H1 (cell line): ENCODE measurements at regions not wholly inside any gene's neighbourhood (a gene's known extent, or its start where the extent isn't known, plus 50 kb on each side); places are given as distances from the start of the nearest gene placed in this dataset.

Experiments
- CTCF ChIA-PET: fragments of 300-600 bp; sonication (Branson Sonifier 250); formaldehyde crosslinking; loops from one replicate; lab custom pipeline; 2021; ENCODE audit not compliant: partially characterized antibody; lab: Charles Lee
- POLR2A ChIA-PET: fragments of 300-600 bp; sonication (Branson Sonifier 250); formaldehyde crosslinking; loops from one replicate; lab custom pipeline; 2021; ENCODE audit warnings: inconsistent platforms; ENCODE audit not compliant: partially characterized antibody; lab: Charles Lee
- DNase-seq, 2 experiments: peaks; one replicate each; pipeline versions ENCODE4 v3.0.0 to v3.0.0-alpha.2; 2010 to 2022; ENCODE audit warnings: low spot score in 2 of 2, low read depth in 1 of 2, mixed read lengths in 1 of 2
- FAIRE-seq: peaks from 2 replicates; lab custom pipeline; 2011; peaks lifted over from hg19 to GRCh38; lab: Jason Lieb, UNC
- H2AFZ ChIP-seq: 2 replicates; pipeline ENCODE4 v1.8.1; 2012; ENCODE audit warnings: low read length, inconsistent platforms
- H2AK5ac ChIP-seq: 2 replicates; pipeline ENCODE4 v1.6.1; 2013; ENCODE audit warnings: low read depth, low read length
- H2BK120ac ChIP-seq: replicated peaks from 2 replicates; pipeline ENCODE3; 2013; ENCODE audit warnings: low read depth, low read length, inconsistent platforms
- H2BK12ac ChIP-seq: 2 replicates; pipeline ENCODE4 v1.6.1; 2013; ENCODE audit warnings: low read depth, low read length
- H2BK15ac ChIP-seq: 2 replicates; pipeline ENCODE4 v1.6.1; 2013; ENCODE audit warnings: low read length
- H2BK20ac ChIP-seq: 2 replicates; pipeline ENCODE4 v1.6.1; 2013; ENCODE audit warnings: low read length
- H2BK5ac ChIP-seq: 2 replicates; pipeline ENCODE4 v1.6.1; 2013; ENCODE audit warnings: low read depth, low read length
- H3K14ac ChIP-seq: 2 replicates; pipeline ENCODE4 v1.6.1; 2013; ENCODE audit warnings: inconsistent platforms; ENCODE audit not compliant: insufficient read length
- H3K18ac ChIP-seq: 2 replicates; pipeline ENCODE4 v1.6.1; 2013; ENCODE audit warnings: low read length; ENCODE audit errors: extremely low read depth
- H3K23ac ChIP-seq: 2 replicates; pipeline ENCODE4 v1.6.1; 2013; ENCODE audit warnings: inconsistent platforms; ENCODE audit not compliant: insufficient read length
- H3K23me2 ChIP-seq: 2 replicates; pipeline ENCODE4 v1.6.1; 2013; ENCODE audit warnings: low read depth, low read length
- H3K27ac ChIP-seq: 2 replicates; pipeline ENCODE4 v1.6.1; 2011; ENCODE audit warnings: low read depth, low read length, inconsistent platforms
- H3K27me3 ChIP-seq, 4 experiments: replicated peaks in 1 of 4; 1 replicate in 1 of 4; 2 replicates in 3 of 4; pipeline versions ENCODE4 v1.6.1 to v1.8.1; 2011 to 2013; ENCODE audit warnings: low read length in 3 of 4, mild to moderate bottlenecking in 3 of 4, inconsistent platforms in 2 of 4, mixed read lengths in 2 of 4, moderate library complexity in 1 of 4; ENCODE audit not compliant: control insufficient read depth in 3 of 4, insufficient read depth in 3 of 4; ENCODE audit errors: extremely low read depth in 1 of 4
- H3K36me3 ChIP-seq, 4 experiments: 2 replicates each; pipeline versions ENCODE4 v1.6.1 to v1.8.1; 2011 to 2013; ENCODE audit warnings: mild to moderate bottlenecking in 4 of 4, low read length in 3 of 4, moderate library complexity in 2 of 4, control low read depth in 1 of 4, inconsistent platforms in 1 of 4; ENCODE audit not compliant: insufficient read depth in 4 of 4, control insufficient read depth in 2 of 4
- H3K4ac ChIP-seq: replicated peaks from 2 replicates; pipeline ENCODE3; 2013; ENCODE audit warnings: low read length, low read depth, mixed read lengths, inconsistent platforms; ENCODE audit not compliant: insufficient read length
- H3K4me1 ChIP-seq, 4 experiments: replicated peaks in 1 of 4; 1 replicate in 1 of 4; 2 replicates in 3 of 4; pipeline versions ENCODE4 v1.6.1 to v1.8.1; 2011 to 2013; ENCODE audit warnings: low read length in 3 of 4, inconsistent platforms in 2 of 4, mixed read lengths in 1 of 4; ENCODE audit not compliant: insufficient read depth in 4 of 4, control insufficient read depth in 3 of 4
- H3K4me2 ChIP-seq, 2 experiments: 2 replicates each; pipeline versions ENCODE4 v1.6.1 to v1.8.1; 2011 to 2013; ENCODE audit warnings: low read depth in 2 of 2, low read length in 2 of 2, control low read depth in 1 of 2, inconsistent platforms in 1 of 2, mild to moderate bottlenecking in 1 of 2; ENCODE audit not compliant: insufficient read depth in 1 of 2
- H3K4me3 ChIP-seq, 4 experiments: fragments of 200-600, 300-600 bp in 1 of 4; sonication (generic), shearing (Covaris generic), sonication (Bioruptor Twin) in 1 of 4; 2 replicates each; pipeline versions ENCODE4 v1.5.1 to v1.8.1; 2011 to 2016; ENCODE audit warnings: low read length in 4 of 4, low read depth in 3 of 4, control low read depth in 2 of 4, inconsistent platforms in 2 of 4, mild to moderate bottlenecking in 2 of 4, mixed read lengths in 1 of 4, moderate library complexity in 1 of 4; ENCODE audit not compliant: insufficient read depth in 2 of 4; ENCODE audit errors: extremely low read depth in 1 of 4
- H3K56ac ChIP-seq: replicated peaks from 2 replicates; pipeline ENCODE3; 2013; ENCODE audit warnings: low read depth, mild to moderate bottlenecking, mixed read lengths, low read length, inconsistent platforms; ENCODE audit not compliant: insufficient read length
- H3K79me1 ChIP-seq: 2 replicates; pipeline ENCODE4 v1.6.1; 2013; ENCODE audit warnings: low read depth, low read length, control low read depth
- H3K79me2 ChIP-seq, 2 experiments: 2 replicates each; pipeline versions ENCODE4 v1.6.1 to v1.8.1; 2012 to 2013; ENCODE audit warnings: low read length in 2 of 2, mild to moderate bottlenecking in 2 of 2, inconsistent platforms in 1 of 2; ENCODE audit not compliant: insufficient read depth in 2 of 2, control insufficient read depth in 1 of 2
- H3K9ac ChIP-seq, 4 experiments: replicated peaks in 1 of 4; 1 replicate in 1 of 4; 2 replicates in 3 of 4; pipeline versions ENCODE4 v1.6.1 to v1.8.1; 2011 to 2013; ENCODE audit warnings: low read depth in 3 of 4, low read length in 3 of 4, control low read depth in 2 of 4, mild to moderate bottlenecking in 2 of 4, moderate library complexity in 2 of 4, inconsistent platforms in 1 of 4; ENCODE audit errors: extremely low read depth in 1 of 4
- H3K9me3 ChIP-seq, 2 experiments: 2 replicates each; pipeline versions ENCODE4 v1.6.1 to v1.8.1; 2012 to 2013; ENCODE audit warnings: mild to moderate bottlenecking in 2 of 2, moderate library complexity in 2 of 2, control low read depth in 1 of 2, inconsistent platforms in 1 of 2, low read depth in 1 of 2, low read length in 1 of 2, mixed read lengths in 1 of 2; ENCODE audit not compliant: insufficient read depth in 2 of 2
- H4K20me1 ChIP-seq, 2 experiments: replicated peaks in 1 of 2; 2 replicates each; pipeline versions ENCODE3 to v1.8.1; 2011 to 2013; ENCODE audit warnings: inconsistent platforms in 2 of 2, low read length in 2 of 2, mild to moderate bottlenecking in 1 of 2; ENCODE audit not compliant: insufficient read depth in 2 of 2, control insufficient read depth in 1 of 2
- H4K5ac ChIP-seq: 2 replicates; pipeline ENCODE4 v1.6.1; 2013; ENCODE audit warnings: low read length, low read depth, mixed read lengths, inconsistent platforms; ENCODE audit not compliant: insufficient read length
- H4K8ac ChIP-seq: 2 replicates; pipeline ENCODE4 v1.8.0; 2013; ENCODE audit warnings: mild to moderate bottlenecking, moderate library complexity, low read length, inconsistent platforms; ENCODE audit not compliant: insufficient read depth; ENCODE audit errors: extremely low read depth
- H4K91ac ChIP-seq: replicated peaks from 2 replicates; pipeline ENCODE3; 2013; ENCODE audit warnings: low read length, mixed read lengths, inconsistent platforms; ENCODE audit not compliant: insufficient read length
- CTBP2 ChIP-seq: IDR thresholded peaks from 2 replicates; pipeline ENCODE4 v1.7.0; 2011; ENCODE audit warnings: borderline replicate concordance, mild to moderate bottlenecking, moderate library complexity, mixed read lengths, low read length; ENCODE audit not compliant: insufficient read depth, insufficient read length
- EZH2 ChIP-seq: fragments of 200-600 bp; sonication (generic); IDR thresholded peaks from 2 replicates; pipeline ENCODE4 v1.7.1; 2012; ENCODE audit warnings: low read depth, mild to moderate bottlenecking, moderate library complexity, low read length, inconsistent platforms; ENCODE audit not compliant: severe bottlenecking
- JUND ChIP-seq: IDR thresholded peaks from 2 replicates; pipeline ENCODE4 v1.6.1; 2011; ENCODE audit warnings: mild to moderate bottlenecking, improper control_type of control experiment, low read length
- SIN3A ChIP-seq, 2 experiments: IDR thresholded peaks in 1 of 2; conservative IDR thresholded peaks in 1 of 2; 2 replicates each; pipeline ENCODE4 v1.6.1; 2011 to 2012; ENCODE audit warnings: low read length in 2 of 2, improper control_type of control experiment in 1 of 2, low read depth in 1 of 2, mild to moderate bottlenecking in 1 of 2
- SUZ12 ChIP-seq: fragments of 200-600 bp; sonication (generic); IDR thresholded peaks from 2 replicates; pipeline ENCODE4 v1.6.1; 2012; ENCODE audit warnings: mild to moderate bottlenecking, inconsistent platforms, low read length, moderate library complexity, mixed read lengths
- TCF12 ChIP-seq: IDR thresholded peaks from 2 replicates; pipeline ENCODE4 v1.6.1; 2011; ENCODE audit warnings: low read depth, mild to moderate bottlenecking, low read length
- whole genome bisulfite sequencing, 2 experiments: shearing (Covaris generic) in 1 of 2; methylation state at CpG; one replicate each; pipeline versions ENCODE4 v1.1.6 to v1.1.7; 2013 to 2015; ENCODE audit warnings: low lambda C conversion rate in 2 of 2, mixed read lengths in 2 of 2, inconsistent platforms in 1 of 2, low coverage in 1 of 2, missing lambda C conversion rate in 1 of 2; ENCODE audit not compliant: insufficient replicate concordance in 2 of 2, insufficient coverage in 1 of 2, insufficient read length in 1 of 2; ENCODE audit errors: extremely low coverage in 1 of 2, missing lambda C conversion rate in 1 of 2; 5-methylcytosine and 5-hydroxymethylcytosine counted together

DNA sequence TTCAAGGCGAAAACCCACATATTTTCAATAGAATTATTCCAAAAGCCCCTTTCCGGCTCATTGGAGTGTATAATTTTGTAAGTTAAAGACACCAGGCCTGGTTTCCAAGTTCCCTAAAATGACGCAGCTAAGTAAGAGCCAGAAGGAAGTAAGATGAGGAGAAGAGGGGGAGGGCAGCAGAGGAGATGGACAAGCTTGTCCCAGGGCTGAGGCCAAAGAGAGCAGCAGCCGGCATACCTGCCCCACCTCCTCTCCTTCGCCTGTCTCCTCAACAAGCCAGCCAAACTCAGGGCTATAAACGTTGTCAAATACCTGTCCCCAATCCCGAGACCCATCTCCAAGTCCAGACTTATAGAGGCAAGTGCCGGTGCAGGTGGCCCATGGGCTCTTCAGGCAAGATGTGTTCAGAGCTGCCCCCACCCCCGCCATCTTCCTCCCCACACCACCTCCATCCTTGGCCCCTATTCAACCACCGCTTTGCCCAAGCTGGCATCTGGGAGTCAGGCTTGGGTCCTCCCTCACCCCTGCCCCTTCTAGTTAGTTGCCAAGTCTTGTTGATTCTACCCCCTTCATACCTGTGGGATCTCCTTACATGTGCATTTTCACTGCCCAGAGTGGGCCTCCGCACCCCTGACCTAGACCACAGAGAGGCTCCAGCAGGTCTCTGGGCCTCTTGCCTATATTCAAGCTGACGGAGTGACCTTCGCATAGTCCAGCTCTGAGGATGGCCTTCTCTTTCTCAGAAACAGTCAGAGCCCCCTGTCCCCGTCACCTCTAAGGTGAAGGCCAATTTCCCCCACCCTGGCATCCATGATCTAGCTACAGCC, 75.7 kb upstream of the SIRPA start:
- Histone ChIP-seq H3K56ac (no peak overlapping the region), H3K4me3 (peak overlapping the region in 1 of 4 experiments; percentile 34; a peak in 2 of 8 replicates), H2BK120ac (peak overlapping the region; percentile 33), H3K18ac (peak overlapping the region; percentile 85), H4K5ac (no peak overlapping the region), H3K79me1 (no peaks in the 10 kb centered on the region), H3K36me3 (no peaks in the 10 kb centered on the region), H2BK20ac (peak overlapping the region; percentile 51; the same call in 1 of the 2 replicates), H3K27me3 (no peaks in the 10 kb centered on the region; a peak in 1 of 7 replicates), H3K23ac (no peak overlapping the region), H2BK5ac (peak overlapping the region; percentile 35; the same call in 1 of the 2 replicates), H3K23me2 (peaks cover 5% of the 10 kb centered on the region; the same call in 1 of the 2 replicates), H2BK15ac (no peak overlapping the region; the same call in 1 of the 2 replicates), H3K27ac (no peak overlapping the region), H3K14ac (no peak overlapping the region), H3K9ac (peak overlapping the region in 1 of 4 experiments; percentile 11; a peak in 1 of 7 replicates), H3K4me2 (peak overlapping the region; percentile 48 to 82), H4K91ac (peak overlapping the region; percentile 40), H3K9me3 (no peaks in the 10 kb centered on the region), H3K4ac (no peak overlapping the region), H4K20me1 (no peaks in the 10 kb centered on the region), H2AFZ (0 out of 2 replicates have a peak overlapping the region, but pooled peaks have one; percentile 12), H3K4me1 (peaks cover 6 to 30% (median 18%) of the 10 kb centered on the region in 4 experiments), H2AK5ac (0 out of 2 replicates have a peak overlapping the region, but pooled peaks have one; percentile 20), H4K8ac (no peak overlapping the region), H2BK12ac (peak overlapping the region; percentile 52), H3K79me2 (no peaks in the 10 kb centered on the region)
- DNase-seq (no peak), FAIRE-seq (no peak)
- WGBS, 2 experiments, result 66% methylated on average over 12 of the region's 14 CpGs; no CpG with 5 or more reads in 1 of the 2 experiments
- CTCF ChIA-PET, result interaction anchor here (0.6 to 2.4 kb wide), 8 partner anchors 10 to 353 kb away, joined by 3 to 8 read pairs (median 4); no protein-coding TSS in a partner anchor
- POLR2A ChIA-PET, result interaction anchor here (1.3 to 4.2 kb wide), 4 partner anchors 9 to 17 kb away, joined by 4 to 26 read pairs (median 4); no protein-coding TSS in a partner anchor
- TF ChIP-seq TCF12 (no peak), JUND (no peak), EZH2 (no peak), CTBP2 (no peak), SIN3A (conservative IDR thresholded peaks at IDR 0.05 in 1 of 2, IDR thresholded peaks at IDR 0.05 in 1 of 2; ENCODE audit: low read depth in 1 of 2, low read length in 2 of 2) (no peak), SUZ12 (no peak)
